ENCODE measurements at regions not wholly inside any gene's neighbourhood (a gene's known extent, or its start where the extent isn't known, plus 50 kb on each side); places are given as distances from the start of the nearest gene placed in this dataset.

DNA sequence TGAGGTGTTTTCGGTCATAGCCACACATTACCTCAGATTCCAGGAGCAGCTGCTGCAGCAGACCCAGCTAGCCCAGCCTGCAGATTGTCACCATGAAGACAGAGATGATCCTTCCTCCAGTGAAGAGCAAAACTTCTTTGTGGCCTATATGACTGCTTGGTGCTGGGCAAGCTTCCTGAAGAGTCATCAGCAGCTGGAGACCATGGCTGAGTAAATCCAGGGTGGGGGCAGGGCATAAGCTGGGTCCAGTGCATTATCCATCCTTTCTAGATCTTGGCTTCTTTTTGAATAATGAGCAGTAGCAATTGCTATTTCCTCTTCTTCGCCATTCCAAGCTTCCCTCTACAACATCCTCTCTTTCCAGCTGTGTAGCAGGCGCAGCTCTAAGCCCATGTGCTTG is 373.1 kb upstream of the DDHD1 start:
- no peak overlapping the region for H3K4me2 ChIP-seq (ENCODE audit: low read depth, low read length, poor library complexity, severe bottlenecking)
- no peak overlapping the region for H3K9ac ChIP-seq (ENCODE audit: low read length)
- H2AFZ ChIP-seq (ENCODE audit: low read depth, low read length, severe bottlenecking) = no peak overlapping the region
- H3K27me3 ChIP-seq (ENCODE audit: low read length) = no peaks in the 10 kb centered on the region
- no peak overlapping the region for H3K4me3 ChIP-seq (ENCODE audit: insufficient read depth, low read length, poor library complexity, severe bottlenecking)
- H3K9me3 ChIP-seq (ENCODE audit: insufficient read depth, low read length) = no peaks in the 10 kb centered on the region
- H3K79me2 ChIP-seq (ENCODE audit: insufficient read depth, low read length) = no peaks in the 10 kb centered on the region
- no peaks in the 10 kb centered on the region for H4K20me1 ChIP-seq (ENCODE audit: low read depth, low read length)
- no peak overlapping the region for H3K27ac ChIP-seq (ENCODE audit: low read depth, low read length)
- no peak for TF ChIP-seq EZH2phosphoT487 (conservative IDR thresholded peaks at IDR 0.05; ENCODE audit: low read length)
- TF ChIP-seq CTCF (IDR thresholded peaks at IDR 0.05; ENCODE audit: insufficient read depth, low read length, poor library complexity, severe bottlenecking) = no peak
- no peaks in the 10 kb centered on the region for H3K9me2 ChIP-seq (replicated peaks; ENCODE audit: insufficient read depth, low read length)
- no peaks in the 10 kb centered on the region for H3F3A ChIP-seq (ENCODE audit: insufficient read depth)
- no peaks in the 10 kb centered on the region for H3K36me3 ChIP-seq (ENCODE audit: low read length)

DNA sequence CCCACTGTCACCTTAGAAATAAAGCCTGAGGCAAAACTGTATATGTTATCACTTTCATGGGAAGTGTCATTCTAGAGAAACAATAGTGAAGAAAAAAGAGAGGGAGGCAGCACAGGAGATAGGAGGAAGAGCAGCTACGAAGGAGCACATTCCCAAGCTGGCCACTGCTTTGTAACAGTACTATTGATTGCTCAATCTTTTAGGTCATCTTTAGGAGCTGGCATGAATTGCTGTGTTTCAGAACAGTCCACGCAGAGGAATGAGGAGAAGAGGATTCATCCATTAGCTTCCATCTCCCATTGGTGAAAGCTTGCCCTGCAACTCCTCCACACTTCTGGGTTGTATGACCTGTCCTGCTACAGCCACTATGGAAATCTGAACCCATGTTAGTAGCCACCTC is 372.5 kb upstream of the DDHD1 start:
- H3F3A ChIP-seq (ENCODE audit: insufficient read depth) = no peaks in the 10 kb centered on the region
- H4K20me1 ChIP-seq (ENCODE audit: low read depth, low read length) = no peaks in the 10 kb centered on the region
- no peaks in the 10 kb centered on the region for H3K27me3 ChIP-seq (ENCODE audit: low read length)
- no peaks in the 10 kb centered on the region for H3K36me3 ChIP-seq (ENCODE audit: low read length)
- no peak overlapping the region for H3K4me3 ChIP-seq (ENCODE audit: insufficient read depth, low read length, poor library complexity, severe bottlenecking)
- no peaks in the 10 kb centered on the region for H3K9me3 ChIP-seq (ENCODE audit: insufficient read depth, low read length)
- no peak overlapping the region for H3K9ac ChIP-seq (ENCODE audit: low read length)
- TF ChIP-seq CTCF (IDR thresholded peaks at IDR 0.05; ENCODE audit: insufficient read depth, low read length, poor library complexity, severe bottlenecking) = no peak
- TF ChIP-seq EZH2phosphoT487 (conservative IDR thresholded peaks at IDR 0.05; ENCODE audit: low read length) = no peak
- no peak overlapping the region for H3K27ac ChIP-seq (ENCODE audit: low read depth, low read length)
- no peaks in the 10 kb centered on the region for H3K9me2 ChIP-seq (replicated peaks; ENCODE audit: insufficient read depth, low read length)
- H2AFZ ChIP-seq (ENCODE audit: low read depth, low read length, severe bottlenecking) = no peak overlapping the region
- no peak overlapping the region for H3K4me2 ChIP-seq (ENCODE audit: low read depth, low read length, poor library complexity, severe bottlenecking)
- H3K79me2 ChIP-seq (ENCODE audit: insufficient read depth, low read length) = no peaks in the 10 kb centered on the region

DNA sequence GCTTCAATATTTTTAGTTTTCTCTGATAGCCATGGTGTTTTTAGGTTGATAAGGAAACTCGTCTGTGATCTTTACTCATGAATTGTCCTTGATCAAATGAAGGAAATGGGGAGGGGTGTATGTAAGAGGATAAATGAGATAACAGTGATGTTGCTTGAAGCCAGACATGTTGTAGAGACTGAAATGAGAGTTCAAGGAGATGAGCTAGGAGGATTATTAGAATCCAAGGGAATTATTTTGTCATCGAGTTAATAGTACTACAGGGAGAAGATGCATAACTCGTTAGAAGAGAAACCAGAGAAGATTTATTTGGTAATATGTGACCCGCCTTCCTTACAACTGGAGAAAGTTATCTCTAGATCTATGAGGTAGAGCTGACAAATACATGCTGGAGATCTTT is 371.3 kb upstream of the DDHD1 start:
- no peaks in the 10 kb centered on the region for H3K79me2 ChIP-seq (ENCODE audit: insufficient read depth, low read length)
- no peak overlapping the region for H3K4me3 ChIP-seq (ENCODE audit: insufficient read depth, low read length, poor library complexity, severe bottlenecking)
- TF ChIP-seq CTCF (IDR thresholded peaks at IDR 0.05; ENCODE audit: insufficient read depth, low read length, poor library complexity, severe bottlenecking) (no peak), EZH2phosphoT487 (conservative IDR thresholded peaks at IDR 0.05; ENCODE audit: low read length) (no peak)
- H4K20me1 ChIP-seq (ENCODE audit: low read depth, low read length) = no peaks in the 10 kb centered on the region
- no peak overlapping the region for H3K4me2 ChIP-seq (ENCODE audit: low read depth, low read length, poor library complexity, severe bottlenecking)
- H3K9me2 ChIP-seq (replicated peaks; ENCODE audit: insufficient read depth, low read length) = no peaks in the 10 kb centered on the region
- no peaks in the 10 kb centered on the region for H3K27me3 ChIP-seq (ENCODE audit: low read length)
- no peaks in the 10 kb centered on the region for H3F3A ChIP-seq (ENCODE audit: insufficient read depth)
- H2AFZ ChIP-seq (ENCODE audit: low read depth, low read length, severe bottlenecking) = no peak overlapping the region
- H3K27ac ChIP-seq (ENCODE audit: low read depth, low read length) = no peak overlapping the region
- H3K36me3 ChIP-seq (ENCODE audit: low read length) = no peaks in the 10 kb centered on the region
- H3K9ac ChIP-seq (ENCODE audit: low read length) = no peak overlapping the region
- H3K9me3 ChIP-seq (ENCODE audit: insufficient read depth, low read length) = no peaks in the 10 kb centered on the region

DNA sequence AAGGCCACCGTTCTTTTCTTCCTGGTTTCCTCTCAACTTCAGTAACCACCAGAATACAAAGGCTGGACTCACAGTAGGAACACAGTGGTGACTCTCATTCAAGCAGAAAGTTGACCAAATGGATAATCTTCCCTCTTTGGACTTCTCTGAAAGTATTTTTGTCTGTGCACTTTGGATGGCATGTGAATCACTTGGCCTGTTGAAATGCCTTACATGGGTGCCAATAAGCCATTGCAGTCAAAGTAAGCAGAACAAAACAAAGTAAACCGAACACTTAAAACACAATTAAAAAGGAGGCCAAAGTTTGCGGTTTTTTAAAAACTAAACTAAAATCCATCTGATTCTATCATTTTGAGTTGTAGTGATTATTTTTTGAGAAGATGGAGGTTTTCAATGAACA is 370.1 kb upstream of the DDHD1 start:
- no peak for TF ChIP-seq EZH2phosphoT487 (conservative IDR thresholded peaks at IDR 0.05; ENCODE audit: low read length)
- no peak for TF ChIP-seq CTCF (IDR thresholded peaks at IDR 0.05; ENCODE audit: insufficient read depth, low read length, poor library complexity, severe bottlenecking)

More for the DNA sequence above, 370.1 kb upstream of the DDHD1 start:
- Histone ChIP-seq H3K9me3 (ENCODE audit: insufficient read depth, low read length) (no peaks in the 10 kb centered on the region), H3K4me2 (ENCODE audit: low read depth, low read length, poor library complexity, severe bottlenecking) (no peak overlapping the region), H3K4me3 (ENCODE audit: insufficient read depth, low read length, poor library complexity, severe bottlenecking) (no peak overlapping the region), H3K27me3 (ENCODE audit: low read length) (no peaks in the 10 kb centered on the region), H3K27ac (ENCODE audit: low read depth, low read length) (no peak overlapping the region), H3K9me2 (replicated peaks; ENCODE audit: insufficient read depth, low read length) (no peaks in the 10 kb centered on the region), H3K79me2 (ENCODE audit: insufficient read depth, low read length) (no peaks in the 10 kb centered on the region), H3F3A (ENCODE audit: insufficient read depth) (no peaks in the 10 kb centered on the region), H2AFZ (ENCODE audit: low read depth, low read length, severe bottlenecking) (no peak overlapping the region), H3K9ac (ENCODE audit: low read length) (no peak overlapping the region), H3K36me3 (ENCODE audit: low read length) (no peaks in the 10 kb centered on the region), H4K20me1 (ENCODE audit: low read depth, low read length) (no peaks in the 10 kb centered on the region)

All from SU-DHL-6 (cell line).